Endothelial cell of umbilical vein (primary cell): ENCODE measurements at regions not wholly inside any gene's neighbourhood (a gene's known extent, or its start where the extent isn't known, plus 50 kb on each side); places are given as distances from the start of the nearest gene placed in this dataset.

ENCODE experiments used
- CTCF ChIP-seq, 2 donors: IDR thresholded peaks; 1 replicate in 1 of 2; 2 replicates in 1 of 2; pipeline ENCODE4 v1.5.1; 2011; ENCODE audit warnings: low read length in 2 of 2, mild to moderate bottlenecking in 2 of 2, moderate library complexity in 2 of 2, control low read depth in 1 of 2, inconsistent platforms in 1 of 2, low read depth in 1 of 2; ENCODE audit not compliant: insufficient read depth in 1 of 2; ENCODE audit errors: extremely low read depth in 1 of 2
- EZH2 ChIP-seq: IDR thresholded peaks from 2 replicates; pipeline ENCODE4 v1.6.1; 2012; ENCODE audit warnings: borderline replicate concordance, low read depth, mild to moderate bottlenecking, moderate library complexity, low read length, inconsistent platforms; ENCODE audit not compliant: severe bottlenecking
- MAX ChIP-seq: IDR thresholded peaks from 2 replicates; pipeline ENCODE4 v1.6.1; 2011; ENCODE audit not compliant: insufficient read depth, insufficient read length
- POLR2AphosphoS5 ChIP-seq: IDR thresholded peaks from 2 replicates; pipeline ENCODE4 v1.6.1; 2012; ENCODE audit warnings: low read depth, mild to moderate bottlenecking, control low read depth, low read length, moderate library complexity; ENCODE audit not compliant: insufficient read depth

GRCh38 chr13:87837522-87837921, 166.4 kb downstream of the SLITRK5 start:
- TF ChIP-seq CTCF (IDR thresholded peaks at IDR 0.05; ENCODE audit: extremely low read depth in 1 of 2, insufficient read depth in 1 of 2, low read depth in 1 of 2, low read length in 2 of 2), result no peak
- no peak for TF ChIP-seq EZH2
- TF ChIP-seq MAX, result no peak
- TF ChIP-seq POLR2AphosphoS5, result no peak
